IPS DF 6.9 (cell line): ENCODE measurements at regions not wholly inside any gene's neighbourhood (a gene's known extent, or its start where the extent isn't known, plus 50 kb on each side); places are given as distances from the start of the nearest gene placed in this dataset.

Experiments
- DNase-seq: peaks from one replicate; pipeline ENCODE4 v3.0.0-alpha.2; 2013; ENCODE audit warnings: low read depth, low spot score
- H3K27ac ChIP-seq: one replicate; pipeline ENCODE4 v1.5.1; 2013; ENCODE audit warnings: low read length, control low read depth
- H3K27me3 ChIP-seq: 2 replicates; pipeline ENCODE4 v1.6.1; 2013; ENCODE audit warnings: mild to moderate bottlenecking, low read length; ENCODE audit not compliant: control insufficient read depth, insufficient read depth
- H3K36me3 ChIP-seq: 2 replicates; pipeline ENCODE4 v1.6.1; 2013; ENCODE audit warnings: low read length; ENCODE audit not compliant: control insufficient read depth, insufficient read depth
- H3K4me1 ChIP-seq: 2 replicates; pipeline ENCODE4 v1.6.1; 2013; ENCODE audit warnings: low read length; ENCODE audit not compliant: control insufficient read depth, insufficient read depth
- H3K4me3 ChIP-seq: 2 replicates; pipeline ENCODE4 v1.5.1; 2013; ENCODE audit warnings: mild to moderate bottlenecking, low read length
- H3K9me3 ChIP-seq: 2 replicates; pipeline ENCODE4 v1.6.1; 2013; ENCODE audit warnings: low read length, inconsistent platforms; ENCODE audit not compliant: control insufficient read depth, insufficient read depth
- WGBS: extraction: QIAGEN DNeasy Blood & Tissue Kit; methylation state at CpG from one replicate; pipeline ENCODE4 v1.1.7; 2013; ENCODE audit warnings: mixed read lengths, missing lambda C conversion rate; ENCODE audit not compliant: insufficient read length, insufficient coverage; 5-methylcytosine and 5-hydroxymethylcytosine counted together

DNA sequence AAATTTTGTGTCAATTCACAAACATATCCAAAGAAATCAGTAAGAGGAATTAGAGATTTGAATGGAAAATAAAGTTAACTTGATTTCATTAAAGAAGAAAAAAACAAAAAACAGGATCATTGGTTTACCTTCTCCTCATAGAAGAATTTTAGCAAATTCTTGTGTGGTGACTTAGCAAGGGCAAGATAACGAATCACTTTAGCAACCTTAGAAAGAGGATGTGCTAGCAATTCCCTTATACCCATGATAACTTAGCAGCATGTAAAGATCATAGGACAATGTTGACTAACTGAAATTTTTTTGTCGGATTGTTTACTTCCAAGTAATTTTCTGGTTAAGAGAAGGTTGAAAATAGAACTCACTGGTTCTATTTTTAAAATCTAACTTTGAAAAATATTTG is 609.3 kb downstream of the GBE1 start:
- no peak overlapping the region for H3K4me3 ChIP-seq
- no peak for DNase-seq
- H3K27me3 ChIP-seq = no peaks in the 10 kb centered on the region
- H3K36me3 ChIP-seq = no peaks in the 10 kb centered on the region
- no peaks in the 10 kb centered on the region for H3K9me3 ChIP-seq
- H3K27ac ChIP-seq = no peak overlapping the region
- no CpG with 5 or more reads among the region's 2 CpGs for WGBS
- H3K4me1 ChIP-seq = no peaks in the 10 kb centered on the region

- H3K4me3 ChIP-seq = no peak overlapping the region
- DNase-seq = no peak
- no peaks in the 10 kb centered on the region for H3K27me3 ChIP-seq
- H3K27ac ChIP-seq = no peak overlapping the region
- H3K36me3 ChIP-seq = no peaks in the 10 kb centered on the region
- no peaks in the 10 kb centered on the region for H3K9me3 ChIP-seq
- WGBS = no CpG with 5 or more reads among the region's 1 CpG
- no peaks in the 10 kb centered on the region for H3K4me1 ChIP-seq
Observed at GRCh38 chr3:81132995-81133394, 628.5 kb downstream of the GBE1 start.

DNA sequence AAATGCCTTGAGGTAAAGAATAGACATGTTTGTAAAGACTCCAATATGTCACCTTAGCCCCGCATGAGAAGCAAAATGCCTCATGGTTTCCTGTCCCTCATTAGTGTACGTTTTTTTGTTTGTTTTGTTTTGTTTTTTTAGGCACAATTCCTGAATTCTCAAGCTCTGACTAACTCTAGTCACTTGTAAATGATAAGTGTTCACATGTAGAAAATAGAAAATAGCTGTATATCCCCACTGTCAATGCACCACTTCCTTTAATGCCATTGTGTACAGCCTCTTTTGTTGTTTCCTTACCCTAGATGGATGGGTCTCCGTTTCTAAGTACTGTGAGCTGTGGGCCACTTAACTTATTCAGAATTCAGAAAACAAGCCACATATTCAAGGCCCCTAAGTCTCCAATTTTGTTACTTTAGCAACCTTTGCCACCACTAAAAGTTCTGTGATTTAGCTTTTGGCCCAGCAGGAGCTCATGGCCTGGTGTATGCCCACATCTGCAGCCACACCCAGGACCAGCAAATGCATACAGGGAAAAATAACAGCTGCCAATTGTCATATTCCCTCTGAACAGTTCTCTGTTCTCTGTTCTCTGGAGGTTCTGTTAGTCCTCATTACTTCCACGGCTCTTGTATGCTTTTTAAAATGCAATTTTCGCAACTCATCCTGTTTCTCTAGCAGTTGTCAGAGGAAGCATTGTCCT is 655.5 kb downstream of the GBE1 start:
- Histone ChIP-seq H3K27me3 (no peaks in the 10 kb centered on the region), H3K9me3 (no peaks in the 10 kb centered on the region), H3K36me3 (no peaks in the 10 kb centered on the region), H3K27ac (no peak overlapping the region), H3K4me1 (no peaks in the 10 kb centered on the region), H3K4me3 (no peak overlapping the region)
- no CpG with 5 or more reads among the region's 5 CpGs for WGBS
- no peak for DNase-seq

- Histone ChIP-seq H3K36me3 (no peaks in the 10 kb centered on the region), H3K27me3 (no peaks in the 10 kb centered on the region), H3K4me1 (no peaks in the 10 kb centered on the region), H3K9me3 (no peaks in the 10 kb centered on the region), H3K4me3 (no peak overlapping the region), H3K27ac (no peak overlapping the region)
- no peak for DNase-seq
- 100% methylated on average over 1 of the region's 2 CpGs for WGBS
Observed at GRCh38 chr3:81105206-81105605, 656.2 kb downstream of the GBE1 start.

- WGBS = no CpG with 5 or more reads among the region's 1 CpG
- Histone ChIP-seq H3K36me3 (no peaks in the 10 kb centered on the region), H3K4me3 (no peak overlapping the region), H3K27me3 (no peaks in the 10 kb centered on the region), H3K4me1 (no peaks in the 10 kb centered on the region), H3K9me3 (no peaks in the 10 kb centered on the region), H3K27ac (no peak overlapping the region)
- no peak for DNase-seq
Observed at GRCh38 chr3:81097889-81098288, 663.6 kb downstream of the GBE1 start.

DNA sequence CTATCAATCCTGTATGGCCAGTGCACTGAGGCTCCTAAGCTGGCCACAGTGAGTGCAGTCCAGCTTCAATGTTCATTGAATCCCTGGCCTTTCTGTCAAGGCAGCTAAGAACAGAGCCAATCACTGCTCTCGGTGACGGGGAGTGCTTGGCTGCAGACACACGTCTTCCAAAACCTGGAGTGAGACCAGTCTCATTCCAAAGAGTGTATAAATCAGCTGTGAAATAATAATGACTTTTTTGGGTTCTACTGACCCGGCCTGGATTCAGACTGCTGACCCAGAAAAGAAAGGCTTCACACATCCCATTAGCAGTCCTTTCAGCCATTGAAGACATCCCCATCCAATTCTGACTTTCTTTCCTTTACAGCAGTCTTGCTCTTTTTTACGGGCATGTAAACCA is 665.5 kb downstream of the GBE1 start:
- DNase-seq = no peak
- H3K4me3 ChIP-seq = no peak overlapping the region
- no peaks in the 10 kb centered on the region for H3K9me3 ChIP-seq
- H3K27me3 ChIP-seq = no peaks in the 10 kb centered on the region
- WGBS = no CpG with 5 or more reads among the region's 5 CpGs
- H3K36me3 ChIP-seq = no peaks in the 10 kb centered on the region
- H3K4me1 ChIP-seq = no peaks in the 10 kb centered on the region
- H3K27ac ChIP-seq = no peak overlapping the region

DNA sequence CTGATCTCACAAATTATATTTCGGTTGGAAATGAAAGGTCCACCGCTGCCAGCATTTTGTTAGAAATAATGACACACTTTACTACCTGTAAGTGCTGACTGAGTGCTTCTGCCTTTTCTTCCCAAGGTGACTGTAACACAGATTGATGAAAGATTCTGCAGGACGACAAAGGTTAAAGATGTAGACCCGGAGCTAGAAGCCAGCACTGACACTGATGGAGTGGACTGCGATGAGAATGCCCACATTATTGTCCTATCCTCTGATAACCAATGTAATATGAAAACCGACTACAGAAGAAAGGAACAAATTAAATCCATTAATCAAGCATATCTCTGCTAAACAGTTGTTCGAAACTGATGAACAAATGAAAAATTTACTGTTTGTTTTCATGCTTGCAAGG is 666.5 kb downstream of the GBE1 start:
- H3K36me3 ChIP-seq = no peaks in the 10 kb centered on the region
- H3K4me1 ChIP-seq = no peaks in the 10 kb centered on the region
- no peak for DNase-seq
- H3K27ac ChIP-seq = no peak overlapping the region
- WGBS = no CpG with 5 or more reads among the region's 7 CpGs
- H3K9me3 ChIP-seq = no peaks in the 10 kb centered on the region
- H3K4me3 ChIP-seq = no peak overlapping the region
- no peaks in the 10 kb centered on the region for H3K27me3 ChIP-seq

DNA sequence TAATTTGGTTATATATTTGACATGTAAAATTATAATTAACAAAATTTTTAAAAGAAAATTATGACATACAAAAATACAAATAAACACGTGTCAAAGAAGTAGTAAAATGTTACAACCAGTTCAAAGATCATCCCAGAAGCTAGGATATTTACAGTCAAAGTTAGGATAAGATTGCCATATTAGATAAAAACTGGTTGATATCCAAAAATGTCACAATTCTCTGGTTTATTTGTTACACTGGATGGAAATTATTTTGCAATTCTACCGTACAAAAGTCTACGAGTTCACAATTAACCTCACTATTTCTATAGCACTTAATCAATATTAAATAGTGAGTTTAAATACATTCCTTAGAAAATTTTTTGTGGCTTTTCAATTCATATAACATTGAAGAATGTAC is 673.8 kb downstream of the GBE1 start:
- Histone ChIP-seq H3K4me1 (no peaks in the 10 kb centered on the region), H3K27me3 (no peaks in the 10 kb centered on the region), H3K27ac (no peak overlapping the region), H3K36me3 (no peaks in the 10 kb centered on the region), H3K4me3 (no peak overlapping the region), H3K9me3 (no peaks in the 10 kb centered on the region)
- DNase-seq = no peak
- WGBS = no CpG with 5 or more reads among the region's 3 CpGs

- Histone ChIP-seq H3K4me1 (no peaks in the 10 kb centered on the region), H3K27ac (no peak overlapping the region), H3K27me3 (no peaks in the 10 kb centered on the region), H3K4me3 (no peak overlapping the region), H3K9me3 (no peaks in the 10 kb centered on the region), H3K36me3 (no peaks in the 10 kb centered on the region)
- no peak for DNase-seq
- no CpG with 5 or more reads among the region's 2 CpGs for WGBS
Observed at GRCh38 chr3:81086348-81086747, 675.1 kb downstream of the GBE1 start.

DNA sequence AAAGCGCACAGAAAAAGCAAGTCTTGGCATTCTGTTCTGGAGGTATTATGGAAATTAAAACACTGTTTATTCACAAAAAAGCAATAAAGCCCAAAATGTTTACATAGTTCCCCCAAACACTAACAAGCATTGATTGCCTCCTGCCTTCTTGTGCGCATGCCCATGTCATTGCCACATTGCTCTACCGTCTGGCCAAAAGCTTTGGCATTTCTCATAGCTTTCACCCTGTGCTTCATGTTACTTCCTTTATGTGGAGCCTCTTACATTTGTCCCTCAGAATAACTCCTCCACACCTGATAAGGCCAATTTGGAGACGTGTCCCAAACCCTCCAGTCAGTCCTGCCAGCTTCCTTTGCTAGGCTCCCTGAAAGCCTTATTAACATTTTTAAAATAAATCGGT is 680.8 kb downstream of the GBE1 start:
- WGBS = no CpG with 5 or more reads among the region's 5 CpGs
- Histone ChIP-seq H3K27ac (no peak overlapping the region), H3K9me3 (no peaks in the 10 kb centered on the region), H3K27me3 (no peaks in the 10 kb centered on the region), H3K4me3 (no peak overlapping the region), H3K4me1 (no peaks in the 10 kb centered on the region), H3K36me3 (no peaks in the 10 kb centered on the region)
- no peak for DNase-seq

GRCh38 chr3:81072591-81072990 is 688.9 kb downstream of the GBE1 start:
- Histone ChIP-seq H3K4me1 (no peaks in the 10 kb centered on the region), H3K27ac (no peak overlapping the region), H3K9me3 (no peaks in the 10 kb centered on the region; the same call in 1 of the 2 replicates), H3K4me3 (no peak overlapping the region), H3K27me3 (no peaks in the 10 kb centered on the region), H3K36me3 (no peaks in the 10 kb centered on the region)
- no CpG with 5 or more reads among the region's 4 CpGs for WGBS
- no peak for DNase-seq
